Uterus (tissue), 2 donors: ENCODE measurements at regions not wholly inside any gene's neighbourhood (a gene's known extent, or its start where the extent isn't known, plus 50 kb on each side); places are given as distances from the start of the nearest gene placed in this dataset.

Experiments
- POLR2A ChIP-seq, 2 donors: fragments of 450-650 bp; IDR thresholded peaks; one replicate each; pipeline ENCODE4 v1.6.1; 2016; ENCODE audit warnings: antibody characterized with exemption in 2 of 2, mild to moderate bottlenecking in 1 of 2, moderate library complexity in 1 of 2
- TF ChIP-seq, protein P1 (sequence below), 4 experiments: fragments of 200-600 bp in 2 of 4; fragments of 450-650 bp in 2 of 4; sonication (generic) in 2 of 4; IDR thresholded peaks; one replicate each; pipeline ENCODE4 v1.5.1; 2016 to 2019; ENCODE audit warnings: antibody characterized with exemption in 4 of 4, mild to moderate bottlenecking in 2 of 4, moderate library complexity in 1 of 4

DNA sequence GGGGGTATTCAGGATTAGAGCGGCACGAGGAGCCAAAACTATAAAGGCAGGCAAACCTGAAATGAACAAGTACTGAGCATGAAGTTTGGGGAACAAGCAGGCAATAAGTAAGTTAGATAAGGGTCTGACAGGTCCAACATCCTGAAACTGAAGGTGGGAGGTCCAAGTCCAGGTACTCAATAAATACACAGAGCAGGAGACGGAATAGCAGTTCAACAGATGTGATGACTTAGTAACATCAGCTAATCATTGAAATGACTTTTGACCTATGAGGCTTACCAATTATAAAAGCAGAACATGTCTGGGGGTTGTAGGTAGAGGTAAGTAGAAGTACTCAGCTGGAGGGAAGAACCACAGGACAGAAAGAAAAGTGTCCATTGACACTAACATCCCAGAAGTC is 132.8 kb upstream of the PDZRN3 start:
- TF ChIP-seq, protein P1, sequence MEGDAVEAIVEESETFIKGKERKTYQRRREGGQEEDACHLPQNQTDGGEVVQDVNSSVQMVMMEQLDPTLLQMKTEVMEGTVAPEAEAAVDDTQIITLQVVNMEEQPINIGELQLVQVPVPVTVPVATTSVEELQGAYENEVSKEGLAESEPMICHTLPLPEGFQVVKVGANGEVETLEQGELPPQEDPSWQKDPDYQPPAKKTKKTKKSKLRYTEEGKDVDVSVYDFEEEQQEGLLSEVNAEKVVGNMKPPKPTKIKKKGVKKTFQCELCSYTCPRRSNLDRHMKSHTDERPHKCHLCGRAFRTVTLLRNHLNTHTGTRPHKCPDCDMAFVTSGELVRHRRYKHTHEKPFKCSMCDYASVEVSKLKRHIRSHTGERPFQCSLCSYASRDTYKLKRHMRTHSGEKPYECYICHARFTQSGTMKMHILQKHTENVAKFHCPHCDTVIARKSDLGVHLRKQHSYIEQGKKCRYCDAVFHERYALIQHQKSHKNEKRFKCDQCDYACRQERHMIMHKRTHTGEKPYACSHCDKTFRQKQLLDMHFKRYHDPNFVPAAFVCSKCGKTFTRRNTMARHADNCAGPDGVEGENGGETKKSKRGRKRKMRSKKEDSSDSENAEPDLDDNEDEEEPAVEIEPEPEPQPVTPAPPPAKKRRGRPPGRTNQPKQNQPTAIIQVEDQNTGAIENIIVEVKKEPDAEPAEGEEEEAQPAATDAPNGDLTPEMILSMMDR (IDR thresholded peaks at IDR 0.05), result no peak
- TF ChIP-seq POLR2A (IDR thresholded peaks at IDR 0.05), result no peak
